NCI-H526 treated with DMSO at 0.1 percent for 48 hours (cell line): ENCODE measurements at regions not wholly inside any gene's neighbourhood (a gene's known extent, or its start where the extent isn't known, plus 50 kb on each side); places are given as distances from the start of the nearest gene placed in this dataset.
A peak's percentile ranks its signal among the peaks of the same experiment; 100 is the strongest.

ENCODE experiments used
- DNase-seq: peaks from one replicate; lab custom pipeline; 2025; lab: John Stamatoyannopoulos, UW

DNA sequence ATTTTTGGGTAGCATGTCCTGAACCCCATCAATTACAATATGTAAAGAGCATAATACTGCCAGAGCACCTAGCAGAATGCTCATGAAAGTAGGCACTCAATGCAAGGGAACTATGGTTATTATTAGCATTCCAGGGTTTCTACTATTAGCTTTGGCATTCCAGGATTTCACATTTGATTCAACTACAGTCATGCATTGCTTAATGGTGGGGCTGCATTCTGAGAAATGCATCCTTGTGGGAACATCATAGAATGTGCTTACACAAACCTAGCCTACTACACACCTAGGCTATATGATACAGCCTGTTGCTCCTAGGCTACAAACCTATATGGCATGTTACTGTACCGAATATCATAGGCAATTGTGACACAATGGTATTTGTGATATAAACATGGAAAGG is 247.8 kb downstream of the CD83 start:
- DNase-seq: no peak

GRCh38 chr6:14366315-14366714 is 248.7 kb downstream of the CD83 start:
- no peak for DNase-seq

GRCh38 chr6:14366872-14367271 is 249.3 kb downstream of the CD83 start:
- no peak for DNase-seq

DNA sequence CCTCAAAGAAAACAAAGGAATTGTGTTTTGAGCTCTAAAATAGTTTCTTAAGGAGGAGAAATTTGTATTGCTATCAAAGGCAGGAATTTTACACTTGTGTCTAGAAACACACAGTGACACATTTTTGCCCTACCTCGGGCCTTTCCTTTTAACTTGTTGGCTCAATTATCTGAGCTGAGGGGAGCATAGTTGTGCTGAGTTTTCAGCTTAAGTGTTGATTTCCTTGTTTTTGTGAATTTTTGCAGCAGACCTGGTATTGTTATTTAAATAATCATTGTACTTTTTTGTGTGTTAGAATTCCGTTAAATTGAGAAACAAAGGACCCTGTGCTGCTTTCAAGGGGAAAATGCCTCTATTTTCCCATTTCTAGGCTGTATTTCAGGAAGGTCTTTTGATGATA is 249.7 kb downstream of the CD83 start:
- no peak for DNase-seq

DNA sequence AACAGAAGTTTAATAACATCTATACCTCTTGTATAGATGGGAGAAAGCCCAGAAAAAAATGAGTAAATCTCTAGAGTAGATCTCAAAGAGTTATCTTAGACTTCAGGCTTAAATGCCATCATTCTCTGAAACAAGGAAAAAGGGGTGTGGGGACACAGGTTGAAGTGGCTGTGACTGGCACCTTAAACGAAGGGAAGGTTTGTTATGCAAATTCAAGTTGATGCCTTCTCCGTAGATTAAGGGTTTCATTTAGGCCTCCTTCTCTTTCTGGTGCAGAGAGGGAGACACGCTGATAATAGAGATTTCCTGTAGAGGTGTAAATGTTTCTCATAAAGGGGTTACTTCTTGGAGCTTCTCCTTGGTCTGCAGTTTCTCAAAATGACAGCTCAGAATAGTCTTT is 252.1 kb downstream of the CD83 start:
- DNase-seq: no peak

DNA sequence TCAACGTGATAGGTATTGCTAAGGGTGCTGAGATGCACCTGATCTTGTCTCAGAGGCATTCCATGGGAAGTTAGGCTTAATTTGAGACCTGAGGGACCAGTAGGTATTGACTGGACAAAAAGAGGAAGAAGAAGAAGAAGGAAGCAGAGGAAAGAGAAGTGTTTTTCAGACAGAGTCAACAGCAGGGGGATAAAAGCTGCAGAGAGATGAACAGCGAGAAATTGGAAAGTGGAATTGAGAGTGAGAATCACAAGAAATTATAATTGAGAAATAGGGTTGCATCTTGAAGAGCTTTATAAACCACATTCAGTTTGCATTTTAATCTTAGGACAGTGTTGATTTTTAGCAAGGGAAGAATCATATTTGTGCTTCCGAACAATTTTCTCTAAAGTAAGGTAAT is 254.0 kb downstream of the CD83 start:
- DNase-seq: no peak

DNA sequence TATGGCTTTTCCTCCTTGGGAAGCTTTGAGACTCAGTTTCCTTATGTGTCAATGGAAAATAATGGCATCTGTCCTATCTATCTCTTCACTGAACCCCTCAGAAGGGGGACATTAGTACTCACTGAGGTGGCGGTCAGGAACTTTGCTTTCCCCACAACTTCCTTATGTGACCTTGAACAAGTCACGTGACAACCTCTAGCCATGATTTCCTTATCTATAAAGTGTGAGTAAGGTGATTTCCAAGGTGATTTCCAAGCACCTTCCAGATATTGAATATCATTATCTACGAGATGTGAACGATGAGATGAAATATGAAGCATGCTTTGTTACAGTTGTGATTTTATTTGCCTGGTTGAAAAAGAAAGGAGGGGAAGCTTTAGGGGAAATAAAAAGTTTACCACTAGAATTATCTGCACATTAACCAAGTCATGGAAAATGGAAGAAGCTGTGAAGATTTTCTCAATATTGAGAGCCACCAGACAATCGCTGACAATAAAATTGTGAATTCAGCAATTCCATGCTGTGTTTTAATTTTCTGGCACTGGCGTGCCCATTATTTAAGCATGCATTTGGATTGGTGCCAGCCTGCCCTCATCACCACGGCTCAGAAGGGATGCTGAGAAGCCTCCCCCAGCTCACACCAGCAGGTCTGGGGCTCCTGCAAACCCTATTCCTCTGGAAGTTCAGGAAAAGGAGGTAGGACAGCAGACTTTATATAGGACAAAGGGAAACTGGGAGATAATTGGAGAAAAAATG is 255.3 kb downstream of the CD83 start:
- no peak for DNase-seq

DNA sequence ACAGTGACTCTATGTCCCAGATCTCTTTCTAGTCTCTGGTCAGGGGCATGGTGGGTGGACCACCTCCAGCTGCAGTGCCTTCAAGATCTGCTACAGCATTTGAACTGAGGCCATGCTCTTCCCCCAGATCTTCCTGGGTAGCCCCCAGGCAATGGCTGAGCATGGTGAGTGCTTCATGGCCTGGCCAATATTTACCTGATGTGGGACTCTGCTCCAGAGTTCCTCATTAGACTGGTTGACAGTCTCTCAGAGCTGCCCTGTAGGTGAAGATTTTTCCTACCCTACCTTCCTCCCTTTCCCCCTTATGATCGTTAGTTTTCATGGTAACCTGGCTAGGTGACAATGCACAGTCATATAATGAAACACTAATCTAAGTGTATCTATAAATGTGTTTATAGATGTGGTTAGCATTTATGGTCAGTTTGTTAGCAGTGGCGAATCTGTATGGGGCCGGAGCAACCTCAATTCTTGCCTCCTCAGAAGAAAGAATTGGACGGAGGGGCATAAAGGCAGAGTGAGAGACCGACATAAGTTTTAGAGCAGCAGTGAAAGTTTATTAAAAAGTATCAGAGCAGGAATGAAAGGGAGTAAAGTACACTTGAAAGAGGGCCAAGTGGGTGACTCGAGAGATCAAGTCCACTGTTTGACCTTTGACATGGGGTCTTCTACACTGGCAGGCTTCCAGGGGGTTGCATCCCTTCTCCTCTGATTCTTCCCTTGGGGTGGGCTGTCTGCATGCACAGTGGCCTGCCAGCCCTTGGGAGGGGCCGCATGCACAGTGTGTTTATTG is 256.3 kb downstream of the CD83 start:
- no peak for DNase-seq

DNA sequence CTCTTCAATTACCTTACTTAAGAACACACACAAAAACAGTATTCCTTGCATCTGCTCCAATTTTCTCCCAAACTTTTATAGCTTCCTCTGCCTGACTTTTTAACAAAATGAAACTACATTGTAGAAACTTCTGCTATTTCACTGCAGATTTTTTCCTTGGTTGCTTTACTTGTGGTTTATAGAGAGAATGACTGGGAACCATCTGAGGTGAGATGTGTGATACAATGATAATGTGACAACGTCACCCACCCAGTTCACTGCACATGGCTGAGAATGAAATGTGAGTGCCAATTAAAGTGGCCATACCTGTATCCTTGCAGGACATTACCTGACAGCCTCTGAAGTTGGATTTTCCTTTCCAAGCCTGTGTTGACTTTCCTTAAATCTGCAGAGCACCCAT is 258.4 kb downstream of the CD83 start:
- no peak for DNase-seq

GRCh38 chr6:14379568-14379967 is 262.0 kb downstream of the CD83 start:
- DNase-seq: peak; percentile 99

DNA sequence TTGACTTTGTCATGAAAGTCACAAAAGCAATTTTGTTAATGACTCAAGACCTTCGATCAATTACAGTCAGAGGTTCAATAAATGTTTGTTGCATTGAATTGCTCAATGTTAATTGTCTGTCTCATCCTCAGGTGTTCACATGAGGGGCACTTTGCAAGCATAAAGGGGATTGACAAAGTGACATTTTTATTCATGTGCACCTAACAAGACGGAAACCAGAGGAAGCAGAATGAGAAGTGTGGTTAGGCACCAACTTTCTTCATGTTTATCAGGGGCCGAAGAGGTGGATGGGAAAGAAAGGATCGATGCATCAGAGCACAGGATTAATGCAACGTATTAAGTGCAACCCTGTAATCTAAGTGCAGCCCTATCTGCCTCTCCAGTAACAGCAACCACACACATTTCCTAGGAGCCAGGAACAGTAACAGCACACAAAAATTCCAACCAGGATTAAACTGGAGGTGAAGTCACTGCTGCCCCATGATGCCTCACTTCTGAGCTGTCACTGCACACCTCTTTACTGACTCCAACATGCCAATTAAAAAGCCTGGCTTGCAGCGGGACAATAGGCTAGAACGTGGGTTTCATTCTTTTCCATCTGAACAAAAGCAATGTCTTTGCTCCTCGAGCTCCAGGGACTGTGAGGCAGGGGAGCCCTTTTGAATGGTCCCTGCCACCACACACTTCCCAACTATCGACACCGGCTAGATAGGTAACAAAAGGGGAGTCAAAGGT is 262.7 kb downstream of the CD83 start:
- no peak for DNase-seq

GRCh38 chr6:14380901-14381828 is 263.6 kb downstream of the CD83 start:
- no peak for DNase-seq

GRCh38 chr6:14381829-14382677 is 264.5 kb downstream of the CD83 start:
- DNase-seq: peak; percentile 70

- no peak for DNase-seq
These were observed 265.2 kb downstream of the CD83 start for GRCh38 chr6:14382678-14383236.

GRCh38 chr6:14383393-14384174 is 266.0 kb downstream of the CD83 start:
- no peak for DNase-seq

- DNase-seq: peak; percentile 83
These were observed 266.8 kb downstream of the CD83 start for GRCh38 chr6:14384175-14384949.

GRCh38 chr6:14386263-14386662 is 268.7 kb downstream of the CD83 start:
- DNase-seq: no peak

DNA sequence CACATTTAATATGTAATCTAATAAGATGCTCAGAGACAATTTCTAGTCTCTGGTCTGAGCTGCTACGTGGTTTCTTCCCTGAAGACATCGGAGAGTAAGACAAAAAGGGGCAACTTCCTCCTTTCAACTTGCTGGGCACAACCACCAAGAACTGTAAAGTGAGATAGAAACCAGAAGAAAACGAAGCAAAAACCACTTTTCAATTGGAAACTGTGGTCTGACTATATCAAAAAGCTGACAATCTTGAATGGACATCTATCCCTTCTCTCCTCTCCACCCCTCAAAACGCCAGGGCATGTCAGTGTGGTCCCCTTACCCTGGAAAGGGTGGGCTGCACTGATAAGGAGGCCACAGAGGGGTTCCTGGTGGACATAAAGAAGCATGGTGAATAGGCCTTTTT is 269.1 kb downstream of the CD83 start:
- DNase-seq: no peak

GRCh38 chr6:14388371-14388770 is 270.8 kb downstream of the CD83 start:
- DNase-seq: no peak
